Activated CD4-positive, alpha-beta T cell treated with anti-CD3 and anti-CD28 coated beads, Interleukin-2, amount 10 ng/mL, durations not matched to agents 7 days and 5 days (primary cell): ENCODE measurements at regions not wholly inside any gene's neighbourhood (a gene's known extent, or its start where the extent isn't known, plus 50 kb on each side); places are given as distances from the start of the nearest gene placed in this dataset.
"Not testable (repeated sequence)": the region's sequence is repeated elsewhere in the genome, so short reads cannot be mapped to it uniquely, and the experiment has no call there.

Source experiments
- CTCF ChIA-PET: fragments of 350-600 bp; sonication (Branson Sonifier 250); formaldehyde crosslinking; loops from one replicate; lab custom pipeline; 2021; ENCODE audit warnings: antibody characterized with exemption; lab: Charles Lee
- POLR2A ChIA-PET: fragments of 350-600 bp; sonication (Branson Sonifier 250); formaldehyde crosslinking; loops from one replicate; lab custom pipeline; 2021; ENCODE audit warnings: antibody characterized with exemption; lab: Charles Lee
- DNase-seq: peaks from one replicate; pipeline ENCODE4 v3.0.0-alpha.2; 2020
- H3K27ac Mint-ChIP-seq: one replicate; pipeline ENCODE4 v1.8.0; 2021; ENCODE audit warnings: mild to moderate bottlenecking, moderate library complexity, mixed read lengths
- H3K27me3 Mint-ChIP-seq: one replicate; pipeline ENCODE4 v1.8.0; 2021; ENCODE audit warnings: mixed read lengths
- H3K36me3 Mint-ChIP-seq: one replicate; pipeline ENCODE4 v1.8.0; 2021; ENCODE audit warnings: low read depth, mixed read lengths
- H3K4me1 Mint-ChIP-seq: one replicate; pipeline ENCODE4 v1.8.0; 2021; ENCODE audit warnings: mixed read lengths
- H3K4me3 Mint-ChIP-seq: one replicate; pipeline ENCODE4 v1.8.0; 2021; ENCODE audit warnings: mild to moderate bottlenecking, moderate library complexity, mixed read lengths
- H3K9me3 Mint-ChIP-seq: one replicate; pipeline ENCODE4 v1.8.0; 2021; ENCODE audit warnings: mixed read lengths

DNA sequence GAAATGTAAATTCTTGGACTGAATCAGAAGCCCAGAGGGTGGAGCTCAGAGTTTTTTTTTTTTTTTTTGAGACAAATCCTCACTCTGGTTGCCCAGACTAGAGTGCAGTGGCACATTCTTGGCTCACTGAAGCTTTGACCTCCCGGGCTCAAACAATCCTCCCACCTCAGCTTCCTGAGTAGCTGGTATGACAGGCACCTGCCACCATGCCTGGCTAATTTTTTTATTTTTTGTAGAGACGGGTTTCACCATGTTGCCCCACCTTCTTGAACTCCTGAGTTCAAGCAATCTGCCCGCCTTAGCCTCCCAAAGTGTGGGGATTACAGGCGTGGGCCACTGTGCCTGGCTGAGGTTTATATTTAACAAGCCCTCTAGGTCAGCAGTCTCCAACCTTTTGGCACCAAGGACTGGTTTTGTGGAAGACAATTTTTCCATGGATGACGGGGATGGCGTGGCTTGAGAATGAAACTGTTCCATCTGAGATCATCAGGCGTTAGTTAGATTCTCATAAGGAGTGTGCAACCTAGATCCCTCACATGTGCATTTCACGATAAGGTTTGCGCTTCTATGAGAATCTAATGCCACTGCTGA lies 76.7 kb downstream of the FHIP1A start:
- H3K36me3 Mint-ChIP-seq: no peaks in the 10 kb centered on the region
- no peak for DNase-seq
- no peak overlapping the region for H3K27ac Mint-ChIP-seq
- no peak overlapping the region for H3K4me3 Mint-ChIP-seq
- H3K4me1 Mint-ChIP-seq: no peaks in the 10 kb centered on the region
- CTCF ChIA-PET: no interaction called here
- POLR2A ChIA-PET: no interaction called here
- peaks cover 11% of the 10 kb centered on the region for H3K27me3 Mint-ChIP-seq
- H3K9me3 Mint-ChIP-seq: no peaks in the 10 kb centered on the region

DNA sequence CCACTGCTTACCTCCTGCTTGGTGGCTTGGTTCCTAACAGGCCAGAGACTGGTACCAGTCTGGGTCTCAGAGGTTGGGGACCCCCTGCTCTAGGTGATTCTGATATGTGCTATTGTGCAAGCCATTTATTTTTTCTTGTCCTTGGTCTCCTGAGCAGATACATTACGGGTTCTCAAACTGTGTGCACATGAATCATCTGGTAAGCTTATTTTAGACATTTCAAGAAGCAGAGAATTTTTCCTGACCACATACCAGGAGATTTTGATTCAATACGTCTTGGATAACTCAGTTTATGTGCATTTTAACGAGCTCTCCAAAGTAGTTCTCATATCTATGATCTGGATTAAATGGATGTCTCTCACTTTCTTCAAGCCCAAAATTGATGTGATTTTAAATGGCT lies 77.2 kb downstream of the FHIP1A start:
- no peaks in the 10 kb centered on the region for H3K36me3 Mint-ChIP-seq
- H3K27me3 Mint-ChIP-seq: peaks cover 12% of the 10 kb centered on the region
- no peak for DNase-seq
- POLR2A ChIA-PET: no interaction called here
- H3K27ac Mint-ChIP-seq: no peak overlapping the region
- H3K4me1 Mint-ChIP-seq: no peaks in the 10 kb centered on the region
- peaks cover 3% of the 10 kb centered on the region for H3K9me3 Mint-ChIP-seq
- H3K4me3 Mint-ChIP-seq: no peak overlapping the region
- CTCF ChIA-PET: no interaction called here

DNA sequence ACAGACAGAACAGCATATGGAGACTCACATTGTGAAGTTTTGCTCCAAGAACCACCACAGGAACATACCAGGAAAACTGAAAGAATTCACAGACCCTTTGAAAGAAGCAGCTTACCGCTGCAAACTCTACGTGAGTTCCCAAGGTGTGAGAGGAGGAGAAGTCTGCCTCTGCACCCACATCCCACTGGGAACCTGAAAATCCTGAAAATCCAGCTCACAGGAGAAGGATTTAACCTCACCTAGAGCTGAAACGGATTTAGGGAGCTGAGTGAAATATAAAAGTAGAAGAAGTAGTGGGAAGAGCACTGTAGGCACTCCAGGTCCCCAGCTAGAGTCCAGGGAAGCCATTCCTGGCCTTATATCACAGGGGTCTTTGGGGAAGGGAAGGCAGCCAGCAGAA lies 80.0 kb downstream of the FHIP1A start:
- Mint-ChIP-seq H3K4me3 (no peak overlapping the region), H3K9me3 (peaks cover 9% of the 10 kb centered on the region), H3K27me3 (peaks cover 8% of the 10 kb centered on the region), H3K36me3 (no peaks in the 10 kb centered on the region), H3K4me1 (no peaks in the 10 kb centered on the region), H3K27ac (no peak overlapping the region)
- CTCF ChIA-PET: no interaction called here
- POLR2A ChIA-PET: no interaction called here
- DNase-seq: no peak

DNA sequence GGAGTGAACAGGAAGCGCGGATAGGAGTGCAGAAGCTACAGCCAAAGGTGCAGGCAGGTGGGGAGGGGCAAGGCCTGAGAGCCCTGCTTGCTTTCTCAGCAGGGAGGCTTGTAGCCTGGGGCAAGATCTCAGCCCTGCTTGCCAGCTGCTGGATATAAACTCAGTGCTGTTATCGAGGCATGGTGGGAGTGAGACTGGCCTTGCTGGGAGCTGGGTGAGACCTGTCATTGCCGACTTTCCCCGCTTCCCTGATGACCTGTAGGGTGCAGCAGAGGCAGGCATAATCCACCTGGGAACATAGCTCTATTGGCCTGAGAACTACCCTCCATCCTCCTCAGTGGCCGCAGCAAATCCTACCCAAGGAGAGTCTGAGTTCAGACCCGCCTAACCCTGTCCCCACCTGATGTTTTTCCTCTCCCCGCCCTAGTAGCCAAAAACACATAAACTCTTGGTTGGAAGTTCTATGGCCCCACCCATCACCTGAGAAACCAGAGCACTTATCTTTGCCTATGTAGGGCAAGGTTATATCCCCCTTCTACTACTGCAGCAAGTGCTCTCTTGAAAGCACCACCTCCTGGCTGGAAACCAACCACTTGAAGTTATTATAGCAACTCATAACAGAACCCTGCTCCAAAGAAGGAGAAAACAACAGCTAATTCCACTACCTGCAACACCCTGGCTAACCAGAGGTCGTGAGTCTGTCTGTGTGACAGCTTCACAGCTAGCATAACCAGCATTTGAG lies 80.7 kb downstream of the FHIP1A start:
- ChIA-PET CTCF (no interaction called here), POLR2A (no interaction called here)
- no peaks in the 10 kb centered on the region for H3K4me1 Mint-ChIP-seq
- H3K9me3 Mint-ChIP-seq: peaks cover 9% of the 10 kb centered on the region
- no peak for DNase-seq
- H3K36me3 Mint-ChIP-seq: no peaks in the 10 kb centered on the region
- no peak overlapping the region for H3K27ac Mint-ChIP-seq
- H3K4me3 Mint-ChIP-seq: no peak overlapping the region
- H3K27me3 Mint-ChIP-seq: peaks cover 3% of the 10 kb centered on the region

DNA sequence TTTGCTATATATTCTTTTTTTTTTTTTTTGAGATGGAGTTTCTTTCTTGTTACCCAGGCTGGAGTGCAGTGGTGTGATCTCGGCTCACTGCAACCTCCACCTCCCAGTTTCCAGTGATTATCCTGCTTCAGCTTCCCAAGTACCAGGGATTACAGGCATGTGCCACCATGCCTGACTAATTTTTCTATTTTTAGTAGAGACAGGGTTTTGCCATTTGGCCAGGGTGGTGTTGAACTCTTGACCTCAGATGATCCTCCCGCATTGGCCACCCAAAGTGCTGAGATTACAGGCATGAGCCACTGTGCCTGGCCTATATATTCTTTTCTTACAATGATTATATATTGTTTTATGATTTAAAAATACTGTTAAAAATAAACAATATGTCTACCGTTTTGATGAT lies 86.6 kb downstream of the FHIP1A start:
- DNase-seq, H3K27ac Mint-ChIP-seq, POLR2A ChIA-PET, H3K4me1 Mint-ChIP-seq, H3K4me3 Mint-ChIP-seq, H3K27me3 Mint-ChIP-seq, H3K36me3 Mint-ChIP-seq: not testable (repeated sequence)
- peaks cover 16% of the 10 kb centered on the region for H3K9me3 Mint-ChIP-seq
- CTCF ChIA-PET: interaction anchor here (1.9 kb wide), 1 partner anchor 15 kb away, joined by 5 read pairs; no protein-coding TSS in a partner anchor

DNA sequence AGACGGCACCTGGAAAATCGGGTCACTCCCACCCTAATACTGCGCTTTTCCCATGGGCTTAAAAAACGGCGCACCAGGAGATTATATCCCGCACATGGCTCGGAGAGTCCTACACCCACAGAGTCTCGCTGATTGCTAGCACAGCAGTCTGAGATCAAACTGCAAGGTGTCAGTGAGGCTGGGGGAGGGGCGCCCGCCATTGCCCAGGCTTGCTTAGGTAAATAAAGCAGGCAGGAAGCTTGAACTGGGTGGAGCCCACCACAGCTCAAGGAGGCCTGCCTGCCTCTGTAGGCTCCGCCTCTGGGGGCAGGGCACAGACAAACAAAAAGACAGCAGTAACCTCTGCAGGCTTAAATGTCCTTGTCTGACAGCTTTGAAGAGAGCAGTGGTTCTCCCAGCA lies 102.6 kb downstream of the FHIP1A start:
- H3K9me3 Mint-ChIP-seq, DNase-seq, H3K27ac Mint-ChIP-seq, H3K4me3 Mint-ChIP-seq, H3K27me3 Mint-ChIP-seq, CTCF ChIA-PET, H3K36me3 Mint-ChIP-seq, H3K4me1 Mint-ChIP-seq, POLR2A ChIA-PET: not testable (repeated sequence)

DNA sequence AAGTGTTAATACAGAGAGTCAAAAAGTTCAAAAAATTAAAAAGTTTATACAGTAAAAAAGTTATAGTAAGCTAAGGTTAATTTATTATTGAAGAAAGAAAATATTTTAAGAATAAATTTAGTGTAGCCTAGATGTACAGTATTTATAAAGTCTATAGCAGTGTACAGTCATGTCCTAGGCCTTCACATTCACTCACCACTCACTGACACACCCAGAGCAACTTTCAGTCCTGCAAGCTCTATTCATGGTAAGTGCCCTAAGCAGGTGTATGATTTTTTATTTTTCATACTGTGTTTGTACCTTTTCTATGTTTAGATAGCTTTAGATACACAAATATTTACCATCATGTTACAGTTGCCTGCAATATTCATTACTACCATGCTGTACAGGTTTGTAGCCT lies 108.9 kb downstream of the FHIP1A start:
- Mint-ChIP-seq H3K4me1 (no peaks in the 10 kb centered on the region), H3K4me3 (no peak overlapping the region), H3K36me3 (no peaks in the 10 kb centered on the region), H3K27me3 (peaks cover 3% of the 10 kb centered on the region), H3K9me3 (no peaks in the 10 kb centered on the region), H3K27ac (no peak overlapping the region)
- CTCF ChIA-PET: no interaction called here
- POLR2A ChIA-PET: no interaction called here
- no peak for DNase-seq

DNA sequence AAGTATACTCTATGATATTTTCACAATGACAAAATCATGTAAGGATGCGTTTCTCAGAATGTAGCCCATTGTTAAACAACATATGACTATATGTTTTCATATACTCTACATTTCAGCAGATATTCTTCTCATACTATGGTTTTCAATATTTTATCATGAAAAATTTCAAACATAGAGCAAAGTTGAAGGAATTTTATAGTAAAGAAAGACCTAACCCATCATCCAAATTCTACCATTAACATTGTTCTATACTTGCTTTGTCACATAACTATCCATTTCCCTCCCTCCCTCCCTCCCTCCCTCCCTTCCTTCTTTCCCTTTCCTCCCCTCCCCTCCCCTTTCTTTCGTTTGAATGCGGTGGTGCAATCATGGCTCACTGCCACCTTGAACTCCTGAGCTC lies 109.4 kb downstream of the FHIP1A start:
- Mint-ChIP-seq H3K27me3 (peaks cover 1% of the 10 kb centered on the region), H3K36me3 (no peaks in the 10 kb centered on the region), H3K4me1 (no peaks in the 10 kb centered on the region), H3K4me3 (no peak overlapping the region), H3K9me3 (no peaks in the 10 kb centered on the region), H3K27ac (no peak overlapping the region)
- ChIA-PET POLR2A (no interaction called here), CTCF (no interaction called here)
- no peak for DNase-seq

DNA sequence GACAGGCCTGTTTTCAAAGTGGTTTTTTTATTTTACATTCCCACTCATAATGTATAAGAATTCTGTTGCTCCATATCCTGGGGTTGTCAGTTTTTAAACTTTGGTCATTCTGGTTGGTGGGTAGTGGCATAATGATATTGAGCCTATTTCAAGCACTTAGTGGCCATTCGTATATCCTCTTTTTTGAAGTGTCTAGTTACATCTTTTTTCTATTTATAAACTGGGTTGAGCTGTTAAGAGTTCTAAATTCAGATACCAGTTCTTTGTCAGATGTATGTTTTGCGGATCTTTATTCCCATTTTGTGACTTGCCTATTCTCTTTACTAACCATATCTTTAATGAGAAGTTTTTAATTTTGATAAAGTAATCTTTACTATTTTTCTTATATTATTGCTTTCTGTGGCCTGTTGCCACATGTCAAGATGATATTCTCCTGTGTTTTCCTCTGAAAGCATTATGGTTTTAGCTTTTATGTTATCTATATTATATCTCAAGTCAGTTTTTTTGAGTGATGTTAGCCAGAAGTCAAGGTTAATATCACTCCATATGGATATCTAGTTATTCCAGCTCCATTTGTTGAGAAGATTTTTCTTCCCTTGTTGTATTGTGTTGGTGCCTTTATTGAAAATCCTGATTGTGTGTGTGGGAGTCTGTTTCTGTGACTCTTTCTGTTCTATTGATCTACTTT lies 110.9 kb downstream of the FHIP1A start:
- H3K36me3 Mint-ChIP-seq: no peaks in the 10 kb centered on the region

DNA sequence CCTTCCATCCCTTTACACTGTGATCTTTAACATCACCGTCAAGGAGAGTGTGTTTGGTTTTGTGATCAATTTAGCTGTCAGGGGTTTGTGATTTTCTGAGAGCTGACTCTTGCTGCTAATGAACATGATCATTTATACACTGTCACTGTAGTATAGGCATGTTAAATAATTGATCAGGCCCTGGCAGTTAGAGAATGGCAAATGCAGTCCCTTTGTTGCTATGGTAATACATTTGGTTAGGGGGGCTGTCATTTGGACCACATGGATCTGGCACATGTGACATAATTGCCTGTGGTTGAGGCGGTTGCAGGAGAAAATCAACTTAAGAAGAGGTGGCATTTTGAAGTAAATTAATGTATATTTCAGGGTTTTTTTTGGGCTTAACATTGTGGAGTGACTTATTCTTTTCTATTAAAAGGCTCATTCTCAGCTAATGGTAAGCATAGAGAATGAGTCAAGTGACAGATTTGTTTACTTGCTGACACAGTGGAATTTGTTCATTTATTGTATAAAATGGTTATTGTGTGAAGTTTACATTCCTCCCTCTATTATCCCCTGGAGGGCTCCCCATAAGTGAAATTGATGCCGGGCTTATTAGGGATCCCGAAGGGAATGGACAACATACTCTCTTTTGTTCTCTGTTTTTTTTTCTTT lies 114.0 kb downstream of the FHIP1A start:
- Mint-ChIP-seq H3K36me3 (no peaks in the 10 kb centered on the region), H3K4me1 (peaks cover 6% of the 10 kb centered on the region), H3K9me3 (no peaks in the 10 kb centered on the region), H3K27ac (no peak overlapping the region), H3K27me3 (peaks cover 1% of the 10 kb centered on the region), H3K4me3 (no peak overlapping the region)
- ChIA-PET CTCF (no interaction called here), POLR2A (interaction anchor here (0.6 kb wide), 1 partner anchor 315 kb away, joined by 3 read pairs; no protein-coding TSS in a partner anchor)
- no peak for DNase-seq

More for the DNA sequence above, 110.9 kb downstream of the FHIP1A start:
- peaks cover 6% of the 10 kb centered on the region for H3K4me1 Mint-ChIP-seq
- peaks cover 1% of the 10 kb centered on the region for H3K27me3 Mint-ChIP-seq
- H3K27ac Mint-ChIP-seq: no peak overlapping the region
- H3K9me3 Mint-ChIP-seq: no peaks in the 10 kb centered on the region
- DNase-seq: no peak
- ChIA-PET CTCF (no interaction called here), POLR2A (no interaction called here)
- H3K4me3 Mint-ChIP-seq: no peak overlapping the region

DNA sequence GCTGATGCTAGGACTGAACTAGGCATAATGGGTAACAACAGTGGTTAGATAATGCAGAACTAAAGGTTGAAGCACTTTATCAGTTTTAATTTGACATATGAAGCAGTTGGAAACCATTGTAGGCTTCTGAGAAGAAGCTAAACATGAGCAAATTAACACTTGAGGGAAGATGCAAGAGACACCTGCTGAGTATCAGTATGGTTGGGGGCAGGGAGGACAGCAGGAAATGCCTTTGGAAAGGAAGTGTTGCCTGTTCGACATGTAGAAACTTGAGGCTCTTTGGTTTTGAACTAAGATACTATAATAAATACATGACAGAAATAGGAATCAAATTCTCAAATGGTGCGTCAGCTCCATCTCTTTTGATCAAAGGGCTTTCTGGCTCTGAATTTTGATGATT lies 115.6 kb downstream of the FHIP1A start:
- Mint-ChIP-seq H3K9me3 (no peaks in the 10 kb centered on the region), H3K27me3 (peaks cover 1% of the 10 kb centered on the region), H3K4me3 (no peak overlapping the region), H3K4me1 (peaks cover 6% of the 10 kb centered on the region), H3K27ac (no peak overlapping the region), H3K36me3 (no peaks in the 10 kb centered on the region)
- POLR2A ChIA-PET: no interaction called here
- DNase-seq: no peak
- CTCF ChIA-PET: no interaction called here

DNA sequence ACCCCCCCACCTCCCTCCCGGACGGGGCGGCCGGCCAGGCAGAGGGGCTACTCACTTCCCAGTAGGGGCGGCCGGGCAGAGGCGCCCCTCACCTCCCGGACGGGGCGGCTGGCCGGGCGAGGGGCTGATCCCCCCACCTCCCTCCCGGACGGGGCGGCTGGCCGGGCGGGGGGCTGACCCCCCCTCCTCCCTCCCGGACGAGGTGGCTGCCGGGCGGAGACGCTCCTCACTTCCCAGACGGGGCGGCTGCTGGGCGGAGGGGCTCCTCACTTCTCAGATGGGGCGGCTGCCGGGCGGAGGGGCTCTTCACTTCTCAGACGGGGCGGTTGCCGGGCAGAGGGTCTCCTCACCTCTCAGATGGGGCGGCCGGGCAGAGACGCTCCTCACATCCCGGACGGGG lies 117.5 kb downstream of the FHIP1A start:
- DNase-seq: not testable (repeated sequence)

DNA sequence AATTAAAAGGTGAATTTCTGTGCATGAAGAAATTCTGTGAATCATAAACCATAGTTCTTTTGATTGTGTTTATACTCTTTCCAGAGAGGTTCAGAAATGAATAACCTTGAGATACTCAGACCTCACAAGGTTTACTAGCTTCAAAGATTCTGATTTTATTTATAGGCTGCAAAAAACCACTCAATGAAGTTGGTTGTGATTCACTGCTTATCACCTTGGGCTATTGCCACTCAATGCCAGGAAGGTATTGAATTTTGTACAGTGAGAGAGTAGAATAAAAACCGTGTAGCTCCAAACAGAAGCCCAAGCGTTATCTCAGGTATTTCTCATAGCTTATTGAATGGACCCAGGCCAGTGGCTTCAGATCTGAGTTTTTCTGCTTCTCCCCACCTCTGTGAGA lies 118.7 kb downstream of the FHIP1A start:
- Mint-ChIP-seq H3K36me3 (no peaks in the 10 kb centered on the region), H3K4me1 (peaks cover 6% of the 10 kb centered on the region), H3K9me3 (no peaks in the 10 kb centered on the region), H3K27me3 (peaks cover 2% of the 10 kb centered on the region), H3K4me3 (no peak overlapping the region), H3K27ac (no peak overlapping the region)
- ChIA-PET POLR2A (no interaction called here), CTCF (no interaction called here)
- DNase-seq: no peak

More for the DNA sequence above, 117.5 kb downstream of the FHIP1A start:
- H3K27me3 Mint-ChIP-seq, H3K27ac Mint-ChIP-seq, H3K4me3 Mint-ChIP-seq, H3K4me1 Mint-ChIP-seq, POLR2A ChIA-PET, H3K9me3 Mint-ChIP-seq, H3K36me3 Mint-ChIP-seq, CTCF ChIA-PET: not testable (repeated sequence)
